ENCODE measurements at regions not wholly inside any gene's neighbourhood (a gene's known extent, or its start where the extent isn't known, plus 50 kb on each side); places are given as distances from the start of the nearest gene placed in this dataset.

DNA sequence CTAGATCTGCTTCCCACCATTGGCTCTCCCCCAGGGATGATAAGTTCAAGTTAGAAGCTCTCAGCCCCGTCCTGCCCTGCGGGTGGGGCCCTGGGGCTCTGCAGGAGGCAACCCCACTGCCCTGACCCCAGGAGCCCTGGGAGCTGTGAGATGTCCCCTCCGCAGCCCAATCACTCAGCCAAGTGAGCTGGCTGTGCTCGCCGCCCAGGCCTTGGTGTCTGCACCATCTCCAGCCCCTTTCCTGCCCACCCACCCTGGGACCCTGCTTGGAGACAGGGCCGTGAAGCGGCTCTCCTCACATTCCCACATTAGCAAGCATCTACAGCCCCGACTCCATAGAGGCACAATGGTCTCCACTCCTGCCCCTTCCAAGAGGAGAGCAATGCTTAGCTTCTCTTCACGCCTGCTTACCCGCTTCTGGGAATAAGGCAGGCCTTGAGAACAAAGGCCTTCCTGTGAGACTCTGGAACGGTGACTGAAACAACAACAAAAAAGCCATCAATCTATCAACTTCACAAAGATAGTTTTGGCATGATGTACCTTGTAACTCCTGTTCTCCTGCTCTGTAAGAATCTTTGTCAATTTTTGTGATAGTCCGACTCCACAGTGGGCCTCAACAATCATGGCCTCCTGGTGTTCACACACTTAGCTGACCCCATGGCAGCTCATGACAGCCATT lies 67.7 kb downstream of the FOXL3 start:
- dilution Hi-C loops (cut with MboI; ENCODE audit: extremely low pct_ligation_motif_present, low sequenced_read_pairs): no loop called here
- H3K9me1 ChIP-seq (ENCODE audit: control insufficient read depth, extremely low read depth, insufficient read depth, low read length): no peaks in the 10 kb centered on the region
- no peaks in the 10 kb centered on the region for H3K27me3 ChIP-seq (ENCODE audit: control insufficient read depth, extremely low read depth, insufficient read depth, low read length)
- no peaks in the 10 kb centered on the region for H3K79me2 ChIP-seq (ENCODE audit: control insufficient read depth, insufficient read depth, low read length)
- FAIRE-seq: peak; percentile 66
- TF ChIP-seq, protein P1, sequence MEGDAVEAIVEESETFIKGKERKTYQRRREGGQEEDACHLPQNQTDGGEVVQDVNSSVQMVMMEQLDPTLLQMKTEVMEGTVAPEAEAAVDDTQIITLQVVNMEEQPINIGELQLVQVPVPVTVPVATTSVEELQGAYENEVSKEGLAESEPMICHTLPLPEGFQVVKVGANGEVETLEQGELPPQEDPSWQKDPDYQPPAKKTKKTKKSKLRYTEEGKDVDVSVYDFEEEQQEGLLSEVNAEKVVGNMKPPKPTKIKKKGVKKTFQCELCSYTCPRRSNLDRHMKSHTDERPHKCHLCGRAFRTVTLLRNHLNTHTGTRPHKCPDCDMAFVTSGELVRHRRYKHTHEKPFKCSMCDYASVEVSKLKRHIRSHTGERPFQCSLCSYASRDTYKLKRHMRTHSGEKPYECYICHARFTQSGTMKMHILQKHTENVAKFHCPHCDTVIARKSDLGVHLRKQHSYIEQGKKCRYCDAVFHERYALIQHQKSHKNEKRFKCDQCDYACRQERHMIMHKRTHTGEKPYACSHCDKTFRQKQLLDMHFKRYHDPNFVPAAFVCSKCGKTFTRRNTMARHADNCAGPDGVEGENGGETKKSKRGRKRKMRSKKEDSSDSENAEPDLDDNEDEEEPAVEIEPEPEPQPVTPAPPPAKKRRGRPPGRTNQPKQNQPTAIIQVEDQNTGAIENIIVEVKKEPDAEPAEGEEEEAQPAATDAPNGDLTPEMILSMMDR (optimal IDR thresholded peaks at IDR 0.05 in 1 of 3, IDR thresholded peaks at IDR 0.05 in 1 of 3, conservative IDR thresholded peaks at IDR 0.05 in 1 of 3; ENCODE audit: extremely low read depth in 1 of 3, insufficient read depth in 2 of 3, low read length in 3 of 3): no peak
- no peak for TF ChIP-seq EZH2 (IDR thresholded peaks at IDR 0.05; ENCODE audit: low read length)
- no peak overlapping the region for H3K4me2 ChIP-seq (ENCODE audit: control insufficient read depth, extremely low read depth, insufficient read depth, low read depth, low read length)
- no peaks in the 10 kb centered on the region for H3K36me3 ChIP-seq (ENCODE audit: control insufficient read depth in 2 of 2, extremely low read depth in 1 of 2, insufficient read depth in 2 of 2, low read length in 2 of 2)
- H3K9me3 ChIP-seq (ENCODE audit: control insufficient read depth, low read depth, low read length): no peaks in the 10 kb centered on the region
- H3K4me3 ChIP-seq (ENCODE audit: control insufficient read depth in 2 of 3, extremely low read depth in 1 of 3, insufficient read depth in 2 of 3, low read depth in 1 of 3, low read length in 3 of 3): no peak overlapping the region
- H3K4me1 ChIP-seq (ENCODE audit: control insufficient read depth, extremely low read depth, insufficient read depth, low read length): peaks cover 33% of the 10 kb centered on the region
- no peaks in the 10 kb centered on the region for H4K20me1 ChIP-seq (ENCODE audit: control insufficient read depth, extremely low read depth, insufficient read depth, low read length)
- H3K9ac ChIP-seq (ENCODE audit: control insufficient read depth, extremely low read depth, insufficient read depth, low read length): no peak overlapping the region
- no peak for DNase-seq (ENCODE audit: low read depth, low spot score)
- H3K27ac ChIP-seq (ENCODE audit: control insufficient read depth, insufficient read depth, low read length): no peak overlapping the region
- peak overlapping the region; percentile 44 for H2AFZ ChIP-seq (ENCODE audit: control insufficient read depth, low read length)

DNA sequence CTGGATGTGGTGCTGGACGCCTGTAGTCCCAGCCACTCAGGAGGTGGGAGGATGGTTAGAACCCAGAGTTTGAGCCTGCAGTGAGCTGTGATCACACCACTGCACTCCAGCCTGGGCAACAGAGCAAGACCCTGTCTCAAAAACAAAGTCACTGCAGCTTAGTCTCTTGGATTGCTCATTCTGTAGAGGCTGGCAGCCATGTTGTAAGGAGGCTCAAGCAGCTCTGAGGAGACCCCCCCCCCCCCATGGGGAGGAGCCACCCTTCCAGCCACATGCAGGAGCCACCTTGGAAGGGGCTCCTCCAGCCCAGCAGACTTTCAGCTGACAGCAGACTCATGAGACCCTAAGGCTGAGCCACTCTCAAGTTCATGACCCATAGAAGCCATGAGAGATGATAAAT lies 68.4 kb downstream of the FOXL3 start:
- Histone ChIP-seq H2AFZ (ENCODE audit: control insufficient read depth, low read length) (no peak overlapping the region), H3K27ac (ENCODE audit: control insufficient read depth, insufficient read depth, low read length) (no peak overlapping the region), H3K27me3 (ENCODE audit: control insufficient read depth, extremely low read depth, insufficient read depth, low read length) (no peaks in the 10 kb centered on the region), H3K79me2 (ENCODE audit: control insufficient read depth, insufficient read depth, low read length) (no peaks in the 10 kb centered on the region), H3K9ac (ENCODE audit: control insufficient read depth, extremely low read depth, insufficient read depth, low read length) (no peak overlapping the region), H4K20me1 (ENCODE audit: control insufficient read depth, extremely low read depth, insufficient read depth, low read length) (no peaks in the 10 kb centered on the region), H3K4me1 (ENCODE audit: control insufficient read depth, extremely low read depth, insufficient read depth, low read length) (peaks cover 34% of the 10 kb centered on the region), H3K9me3 (ENCODE audit: control insufficient read depth, low read depth, low read length) (no peaks in the 10 kb centered on the region), H3K36me3 (ENCODE audit: control insufficient read depth in 2 of 2, extremely low read depth in 1 of 2, insufficient read depth in 2 of 2, low read length in 2 of 2) (no peaks in the 10 kb centered on the region), H3K9me1 (ENCODE audit: control insufficient read depth, extremely low read depth, insufficient read depth, low read length) (no peaks in the 10 kb centered on the region), H3K4me3 (ENCODE audit: control insufficient read depth in 2 of 3, extremely low read depth in 1 of 3, insufficient read depth in 2 of 3, low read depth in 1 of 3, low read length in 3 of 3) (no peak overlapping the region), H3K4me2 (ENCODE audit: control insufficient read depth, extremely low read depth, insufficient read depth, low read depth, low read length) (no peak overlapping the region)
- TF ChIP-seq, protein P1 (optimal IDR thresholded peaks at IDR 0.05 in 1 of 3, IDR thresholded peaks at IDR 0.05 in 1 of 3, conservative IDR thresholded peaks at IDR 0.05 in 1 of 3; ENCODE audit: extremely low read depth in 1 of 3, insufficient read depth in 2 of 3, low read length in 3 of 3): no peak
- TF ChIP-seq EZH2 (IDR thresholded peaks at IDR 0.05; ENCODE audit: low read length): no peak
- DNase-seq (ENCODE audit: low read depth, low spot score): no peak
- dilution Hi-C loops (cut with MboI; ENCODE audit: extremely low pct_ligation_motif_present, low sequenced_read_pairs): no loop called here
- no peak for FAIRE-seq

Data from keratinocyte (primary cell).